ENCODE measurements at regions not wholly inside any gene's neighbourhood (a gene's known extent, or its start where the extent isn't known, plus 50 kb on each side); places are given as distances from the start of the nearest gene placed in this dataset.

- intact Hi-C loops (cut with DNase I) = no loop called here
- no peak for TF ChIP-seq CTCF (IDR thresholded peaks at IDR 0.05)
- Histone ChIP-seq H3K27me3 (ENCODE audit: low read depth) (no peaks in the 10 kb centered on the region), H3K36me3 (no peaks in the 10 kb centered on the region), H3K4me3 (no peak overlapping the region), H3K9me3 (no peaks in the 10 kb centered on the region), H3K27ac (no peak overlapping the region), H3K4me1 (no peaks in the 10 kb centered on the region)
- DNase-seq (no peak), ATAC-seq (no peak)
These were observed 1154.9 kb upstream of the PCDH7 start for GRCh38 chr4:29565256-29565655.

GRCh38 chr4:29566371-29566770 lies 1153.8 kb upstream of the PCDH7 start:
- no peaks in the 10 kb centered on the region for H3K27me3 ChIP-seq (ENCODE audit: low read depth)
- no peak overlapping the region for H3K4me3 ChIP-seq
- DNase-seq (no peak), ATAC-seq (no peak)
- intact Hi-C loops (cut with DNase I) = no loop called here
- H3K36me3 ChIP-seq = no peaks in the 10 kb centered on the region
- H3K4me1 ChIP-seq = no peaks in the 10 kb centered on the region
- H3K27ac ChIP-seq = no peak overlapping the region
- no peak for TF ChIP-seq CTCF (IDR thresholded peaks at IDR 0.05)
- no peaks in the 10 kb centered on the region for H3K9me3 ChIP-seq

GRCh38 chr4:29571322-29571721 lies 1148.8 kb upstream of the PCDH7 start:
- Histone ChIP-seq H3K4me1 (no peaks in the 10 kb centered on the region), H3K9me3 (no peaks in the 10 kb centered on the region), H3K27ac (no peak overlapping the region), H3K4me3 (no peak overlapping the region), H3K27me3 (ENCODE audit: low read depth) (no peaks in the 10 kb centered on the region), H3K36me3 (no peaks in the 10 kb centered on the region)
- TF ChIP-seq CTCF (IDR thresholded peaks at IDR 0.05) = no peak
- DNase-seq (no peak), ATAC-seq (no peak)
- intact Hi-C loops (cut with DNase I) = no loop called here

- Histone ChIP-seq H3K36me3 (no peaks in the 10 kb centered on the region), H3K4me1 (no peaks in the 10 kb centered on the region), H3K9me3 (no peaks in the 10 kb centered on the region), H3K27ac (no peak overlapping the region), H3K4me3 (no peak overlapping the region), H3K27me3 (ENCODE audit: low read depth) (no peaks in the 10 kb centered on the region)
- ATAC-seq (no peak), DNase-seq (no peak)
- TF ChIP-seq CTCF (IDR thresholded peaks at IDR 0.05) = no peak
- intact Hi-C loops (cut with DNase I) = no loop called here
These were observed 1141.8 kb upstream of the PCDH7 start for GRCh38 chr4:29578329-29578728.

GRCh38 chr4:29581457-29581856 lies 1138.7 kb upstream of the PCDH7 start:
- Histone ChIP-seq H3K36me3 (no peaks in the 10 kb centered on the region), H3K4me1 (no peaks in the 10 kb centered on the region), H3K27me3 (ENCODE audit: low read depth) (no peaks in the 10 kb centered on the region), H3K9me3 (no peaks in the 10 kb centered on the region), H3K27ac (no peak overlapping the region), H3K4me3 (no peak overlapping the region)
- ATAC-seq (no peak), DNase-seq (no peak)
- no peak for TF ChIP-seq CTCF (IDR thresholded peaks at IDR 0.05)
- intact Hi-C loops (cut with DNase I) = no loop called here

- no peak for TF ChIP-seq CTCF (IDR thresholded peaks at IDR 0.05)
- Histone ChIP-seq H3K9me3 (no peaks in the 10 kb centered on the region), H3K4me3 (no peak overlapping the region), H3K27me3 (ENCODE audit: low read depth) (no peaks in the 10 kb centered on the region), H3K36me3 (no peaks in the 10 kb centered on the region), H3K4me1 (no peaks in the 10 kb centered on the region), H3K27ac (no peak overlapping the region)
- ATAC-seq = no peak
- intact Hi-C loops (cut with DNase I) = no loop called here
- DNase-seq = no peak
These were observed 1131.6 kb upstream of the PCDH7 start for GRCh38 chr4:29588617-29589016.

All from lower lobe of right lung (tissue), 2 donors.